ENCODE measurements at regions not wholly inside any gene's neighbourhood (a gene's known extent, or its start where the extent isn't known, plus 50 kb on each side); places are given as distances from the start of the nearest gene placed in this dataset.

GRCh38 chr16:6946802-6947201 is 385.8 kb upstream of the RBFOX1 start:
- TF ChIP-seq CTCF (IDR thresholded peaks at IDR 0.05) = no peak
- TF ChIP-seq POLR2A (IDR thresholded peaks at IDR 0.05) = no peak
- TF ChIP-seq POLR2AphosphoS5 (IDR thresholded peaks at IDR 0.05) = no peak

All from breast epithelium (tissue), 3 donors.